GM19035 (cell line): ENCODE measurements at regions not wholly inside any gene's neighbourhood (a gene's known extent, or its start where the extent isn't known, plus 50 kb on each side); places are given as distances from the start of the nearest gene placed in this dataset.
A peak's percentile ranks its signal among the peaks of the same experiment; 100 is the strongest.
"Not testable (repeated sequence)": the region's sequence is repeated elsewhere in the genome, so short reads cannot be mapped to it uniquely, and the experiment has no call there.

Source experiments
- ATAC-seq: cut with Tn5 transposase; IDR thresholded peaks from one replicate; pipeline ENCODE4 v1.9.1; 2021; ENCODE audit not compliant: unreplicated experiment

- not testable (repeated sequence) for ATAC-seq
Measured at GRCh38 chr2:111439237-111439636, 318.5 kb downstream of the BCL2L11 start.

GRCh38 chr2:111441614-111442013 is 320.9 kb downstream of the BCL2L11 start:
- not testable (repeated sequence) for ATAC-seq

GRCh38 chr2:111442767-111443454 is 322.2 kb downstream of the BCL2L11 start:
- not testable (repeated sequence) for ATAC-seq

GRCh38 chr2:111444516-111444915 is 323.8 kb downstream of the BCL2L11 start:
- not testable (repeated sequence) for ATAC-seq

- not testable (repeated sequence) for ATAC-seq
Measured at GRCh38 chr2:111445191-111445929, 324.6 kb downstream of the BCL2L11 start.

- not testable (repeated sequence) for ATAC-seq
Measured at GRCh38 chr2:111445941-111446340, 325.2 kb downstream of the BCL2L11 start.

GRCh38 chr2:111447482-111447881 is 326.8 kb downstream of the BCL2L11 start:
- ATAC-seq: not testable (repeated sequence)

GRCh38 chr2:111448796-111449195 is 328.1 kb downstream of the BCL2L11 start:
- ATAC-seq: not testable (repeated sequence)

GRCh38 chr2:111450526-111450925 is 329.8 kb downstream of the BCL2L11 start:
- ATAC-seq: not testable (repeated sequence)

GRCh38 chr2:111451692-111452199 is 331.0 kb downstream of the BCL2L11 start:
- ATAC-seq: peak; percentile 11

- ATAC-seq: peak; percentile 69
Measured at GRCh38 chr2:111452208-111452607, 331.5 kb downstream of the BCL2L11 start.

- not testable (repeated sequence) for ATAC-seq
Measured at GRCh38 chr2:111453308-111453707, 332.6 kb downstream of the BCL2L11 start.

GRCh38 chr2:111453816-111454215 is 333.1 kb downstream of the BCL2L11 start:
- not testable (repeated sequence) for ATAC-seq

GRCh38 chr2:111454404-111454803 is 333.7 kb downstream of the BCL2L11 start:
- peak; percentile 79 for ATAC-seq

GRCh38 chr2:111455016-111456015 is 334.6 kb downstream of the BCL2L11 start:
- ATAC-seq: not testable (repeated sequence)

- not testable (repeated sequence) for ATAC-seq
Measured at GRCh38 chr2:111457191-111457590, 336.5 kb downstream of the BCL2L11 start.

- ATAC-seq: not testable (repeated sequence)
Measured at GRCh38 chr2:111460901-111461300, 340.2 kb downstream of the BCL2L11 start.

GRCh38 chr2:111461831-111462230 is 341.1 kb downstream of the BCL2L11 start:
- not testable (repeated sequence) for ATAC-seq

GRCh38 chr2:111462572-111462971 is 341.9 kb downstream of the BCL2L11 start:
- not testable (repeated sequence) for ATAC-seq

- not testable (repeated sequence) for ATAC-seq
Measured at GRCh38 chr2:111463238-111463848, 342.6 kb downstream of the BCL2L11 start.
